Right lobe of liver (tissue), 6 donors: ENCODE measurements at regions not wholly inside any gene's neighbourhood (a gene's known extent, or its start where the extent isn't known, plus 50 kb on each side); places are given as distances from the start of the nearest gene placed in this dataset.

Experiments used
- ATAC-seq, 4 donors: fragments of 200-7000 bp; cut with Tn5 transposase; one replicate each; pipeline ENCODE4 v1.9.1; 2020; ENCODE audit warnings: mild to moderate bottlenecking in 4 of 4, moderate library complexity in 4 of 4
- DNase-seq, 3 donors: peaks; one replicate each; pipeline ENCODE4 v3.0.0-alpha.2; 2020
- H3K27ac ChIP-seq, 3 donors: fragments of 200-600 bp; one replicate each; pipeline ENCODE4 v1.8.0; 2022
- H3K27me3 ChIP-seq, 2 donors: fragments of 200-600 bp; one replicate each; pipeline ENCODE4 v1.8.0; 2022
- H3K36me3 ChIP-seq, 4 donors: fragments of 200-600 bp; sonication (generic) in 1 of 4; one replicate each; pipeline versions ENCODE4 v1.5.1 to v1.8.0; 2017 to 2022; ENCODE audit warnings: control low read depth in 1 of 4
- H3K4me1 ChIP-seq, 4 donors: fragments of 200-600 bp; sonication (generic) in 1 of 4; one replicate each; pipeline versions ENCODE4 v1.5.1 to v1.8.0; 2017 to 2022; ENCODE audit warnings: control low read depth in 1 of 4
- H3K4me3 ChIP-seq, 3 donors: fragments of 200-600 bp; one replicate each; pipeline ENCODE4 v1.8.0; 2022
- H3K9me3 ChIP-seq, 4 donors: fragments of 200-600 bp; sonication (generic) in 1 of 4; one replicate each; pipeline versions ENCODE4 v1.5.1 to v1.8.0; 2017 to 2022; ENCODE audit warnings: control low read depth in 1 of 4
- CTCF ChIP-seq, 4 donors: fragments of 200-600 bp in 3 of 4; fragments of 450-650 bp in 1 of 4; IDR thresholded peaks; one replicate each; pipeline versions ENCODE4 v1.5.1 to v1.8.0; 2016 to 2022; ENCODE audit warnings: antibody characterized with exemption in 4 of 4, mild to moderate bottlenecking in 2 of 4
- POLR2A ChIP-seq: fragments of 450-650 bp; IDR thresholded peaks from one replicate; pipeline ENCODE4 v1.6.1; 2017; ENCODE audit warnings: antibody characterized with exemption, mild to moderate bottlenecking
- WGBS: methylation state at CpG from one replicate; pipeline ENCODE4 v1.1.6; 2018; ENCODE audit warnings: low coverage, low lambda C conversion rate; ENCODE audit not compliant: insufficient coverage; ENCODE audit errors: missing lambda C conversion rate; 5-methylcytosine and 5-hydroxymethylcytosine counted together
- intact Hi-C, 2 donors: fragments of 100-400 bp; cut with DNase I; formaldehyde crosslinking; loops; one replicate each; pipeline versions ENCODE4 v1.11.2 to v1.14.1; 2022
- donor health status: DM: no; HTN: yes; CAD: no.
- donor health status: DM: no; HTN: no; CAD: no.
- donor health status: DM: no; HTN: no; CAD: no.
- donor health status: DM: no; HTN: yes; CAD: no.
- donor health status: DM: no; HTN: yes; CAD: no.

GRCh38 chr19:31979362-31979761, 366.0 kb upstream of the ZNF507 start:
- ATAC-seq = no peak
- no peak for TF ChIP-seq POLR2A
- no peak for TF ChIP-seq CTCF (IDR thresholded peaks at IDR 0.05)

GRCh38 chr19:31979949-31980670, 365.3 kb upstream of the ZNF507 start:
- intact Hi-C loops = no loop called here

More at GRCh38 chr19:31979362-31979761, 366.0 kb upstream of the ZNF507 start:
- intact Hi-C loops = no loop called here
- H3K4me3 ChIP-seq = no peak overlapping the region
- no peaks in the 10 kb centered on the region for H3K9me3 ChIP-seq
- no peaks in the 10 kb centered on the region for H3K27me3 ChIP-seq
- H3K4me1 ChIP-seq = no peaks in the 10 kb centered on the region
- no peaks in the 10 kb centered on the region for H3K36me3 ChIP-seq
- WGBS = 54% methylated on average over 5 of the region's 5 CpGs
- no peak overlapping the region for H3K27ac ChIP-seq
- DNase-seq = no peak

DNA sequence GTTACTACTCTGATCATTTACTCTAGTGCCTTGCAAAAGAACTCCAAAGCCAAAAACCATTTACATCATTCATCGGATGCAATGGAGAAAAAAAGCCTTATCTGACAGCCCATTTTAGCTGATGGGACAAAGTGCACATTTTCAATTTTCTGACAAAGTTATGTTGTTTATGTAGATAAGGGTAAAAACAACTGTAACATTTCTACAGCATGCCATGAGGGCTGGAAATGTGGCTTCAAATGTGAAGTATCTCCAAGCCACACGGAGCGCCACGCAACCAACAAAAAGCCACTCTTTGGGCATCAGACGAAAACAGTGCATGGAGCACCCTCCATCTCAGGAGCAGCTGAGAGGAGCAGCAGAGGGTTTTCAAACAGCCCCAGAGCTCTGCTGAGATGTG, 364.6 kb upstream of the ZNF507 start:
- Histone ChIP-seq H3K4me3 (no peak overlapping the region), H3K9me3 (no peaks in the 10 kb centered on the region), H3K27ac (no peak overlapping the region), H3K36me3 (no peaks in the 10 kb centered on the region), H3K4me1 (no peaks in the 10 kb centered on the region), H3K27me3 (no peaks in the 10 kb centered on the region)
- TF ChIP-seq CTCF (IDR thresholded peaks at IDR 0.05) = no peak
- TF ChIP-seq POLR2A = no peak
- 89% methylated on average over 5 of the region's 5 CpGs for WGBS
- DNase-seq = no peak
- no peak for ATAC-seq
- intact Hi-C loops = no loop called here

More at GRCh38 chr19:31979949-31980670, 365.3 kb upstream of the ZNF507 start:
- no peaks in the 10 kb centered on the region for H3K27me3 ChIP-seq
- H3K36me3 ChIP-seq = no peaks in the 10 kb centered on the region
- 62% methylated on average over 15 of the region's 23 CpGs for WGBS
- no peak overlapping the region for H3K4me3 ChIP-seq
- TF ChIP-seq POLR2A (no peak), CTCF (IDR thresholded peaks at IDR 0.05) (no peak)
- H3K27ac ChIP-seq = no peak overlapping the region
- no peaks in the 10 kb centered on the region for H3K4me1 ChIP-seq
- DNase-seq (no peak), ATAC-seq (no peak)
- H3K9me3 ChIP-seq = no peaks in the 10 kb centered on the region

- WGBS = 56% methylated on average over 2 of the region's 2 CpGs
- H3K4me3 ChIP-seq = no peak overlapping the region
- H3K9me3 ChIP-seq = no peaks in the 10 kb centered on the region
- intact Hi-C loops = no loop called here
- ATAC-seq (no peak), DNase-seq (no peak)
- TF ChIP-seq CTCF (IDR thresholded peaks at IDR 0.05) (no peak), POLR2A (no peak)
- H3K27me3 ChIP-seq = no peaks in the 10 kb centered on the region
- H3K4me1 ChIP-seq = no peaks in the 10 kb centered on the region
- H3K36me3 ChIP-seq = no peaks in the 10 kb centered on the region
- no peak overlapping the region for H3K27ac ChIP-seq
Measured at GRCh38 chr19:31981545-31981944, 363.9 kb upstream of the ZNF507 start.
